ENCODE measurements at regions not wholly inside any gene's neighbourhood (a gene's known extent, or its start where the extent isn't known, plus 50 kb on each side); places are given as distances from the start of the nearest gene placed in this dataset.

- TF ChIP-seq ESRRG (CRISPR knock-in tag; IDR thresholded peaks at IDR 0.05) (no peak), ZNF8 (CRISPR knock-in tag; IDR thresholded peaks at IDR 0.05) (no peak), PATZ1 (CRISPR knock-in tag; IDR thresholded peaks at IDR 0.05; ENCODE audit: borderline replicate concordance) (no peak), ZFP3 (CRISPR knock-in tag; IDR thresholded peaks at IDR 0.05) (no peak), SNAI2 (CRISPR knock-in tag; IDR thresholded peaks at IDR 0.05) (no peak), RARB (CRISPR knock-in tag; IDR thresholded peaks at IDR 0.05) (no peak), TOX (CRISPR knock-in tag; IDR thresholded peaks at IDR 0.05; ENCODE audit: borderline replicate concordance) (no peak), CREB5 (CRISPR knock-in tag; IDR thresholded peaks at IDR 0.05; ENCODE audit: low read depth) (no peak), TSHZ2 (CRISPR knock-in tag; IDR thresholded peaks at IDR 0.05) (no peak), ZFP30 (CRISPR knock-in tag; IDR thresholded peaks at IDR 0.05) (no peak), TCF4 (CRISPR knock-in tag; IDR thresholded peaks at IDR 0.05; ENCODE audit: borderline replicate concordance) (no peak), CSDC2 (CRISPR knock-in tag; IDR thresholded peaks at IDR 0.05) (no peak), ARNTL (CRISPR knock-in tag; IDR thresholded peaks at IDR 0.05; ENCODE audit: borderline replicate concordance, low read depth) (no peak), CSRNP3 (CRISPR knock-in tag; IDR thresholded peaks at IDR 0.05) (no peak)
Observed at GRCh38 chr13:110779022-110779421, 65.5 kb downstream of the ING1 start.
